ENCODE measurements at regions not wholly inside any gene's neighbourhood (a gene's known extent, or its start where the extent isn't known, plus 50 kb on each side); places are given as distances from the start of the nearest gene placed in this dataset.
"Not testable (repeated sequence)": the region's sequence is repeated elsewhere in the genome, so short reads cannot be mapped to it uniquely, and the experiment has no call there.

DNA sequence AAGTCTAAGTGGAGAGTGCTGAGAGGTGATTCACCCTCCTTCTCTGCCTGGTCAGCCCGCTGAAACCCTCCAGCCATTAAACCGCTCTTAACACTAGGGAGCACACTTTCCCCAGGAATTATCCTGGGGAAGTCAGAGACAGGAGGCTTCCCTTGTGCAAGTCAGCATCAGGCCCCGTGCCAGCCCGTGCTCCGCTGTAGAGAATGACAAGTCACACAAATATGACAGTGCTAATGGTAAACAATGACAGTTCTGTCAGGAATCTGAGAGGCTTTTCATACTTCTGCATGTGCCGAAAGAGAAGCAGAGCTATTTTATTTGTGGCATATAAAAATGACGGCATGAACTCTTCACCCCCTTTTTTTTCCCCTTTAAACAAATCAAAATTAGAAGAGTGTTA is 816.9 kb upstream of the SLC10A2 start:
- peaks cover 6% of the 10 kb centered on the region for H3K4me1 ChIP-seq (ENCODE audit: control insufficient read depth, insufficient read depth, low read length)
- H3K9me3 ChIP-seq (ENCODE audit: control insufficient read depth, low read length): no peaks in the 10 kb centered on the region
- Mint-ChIP-seq H3K4me3 (no peak overlapping the region), H3K36me3 (ENCODE audit: low read depth) (no peaks in the 10 kb centered on the region), H3K9me3 (no peaks in the 10 kb centered on the region), H3K4me1 (peaks cover 20% of the 10 kb centered on the region), H3K27me3 (ENCODE audit: insufficient read depth) (no peaks in the 10 kb centered on the region), H3K27ac (no peak overlapping the region)
- H3K27ac ChIP-seq (ENCODE audit: low read depth, low read length): no peak overlapping the region
- DNase-seq: peak; percentile 90
- peak; percentile 83 for TF ChIP-seq CTCF (conservative IDR thresholded peaks at IDR 0.05)
- no peaks in the 10 kb centered on the region for H3K36me3 ChIP-seq (ENCODE audit: control insufficient read depth, insufficient read depth, low read length)
- H3K4me3 ChIP-seq (ENCODE audit: low read length): no peak overlapping the region
- 19 to 20% methylated on average over 3 to 6 of the region's 7 CpGs for WGBS, 2 experiments (ENCODE audit: insufficient coverage in 1 of 2, insufficient read length in 1 of 2)
- no peaks in the 10 kb centered on the region for H3K27me3 ChIP-seq (ENCODE audit: control insufficient read depth, insufficient read depth, low read length, poor library complexity, severe bottlenecking)
- no peak overlapping the region for H3K9ac ChIP-seq (ENCODE audit: extremely low read depth, low read length, poor library complexity, severe bottlenecking)

DNA sequence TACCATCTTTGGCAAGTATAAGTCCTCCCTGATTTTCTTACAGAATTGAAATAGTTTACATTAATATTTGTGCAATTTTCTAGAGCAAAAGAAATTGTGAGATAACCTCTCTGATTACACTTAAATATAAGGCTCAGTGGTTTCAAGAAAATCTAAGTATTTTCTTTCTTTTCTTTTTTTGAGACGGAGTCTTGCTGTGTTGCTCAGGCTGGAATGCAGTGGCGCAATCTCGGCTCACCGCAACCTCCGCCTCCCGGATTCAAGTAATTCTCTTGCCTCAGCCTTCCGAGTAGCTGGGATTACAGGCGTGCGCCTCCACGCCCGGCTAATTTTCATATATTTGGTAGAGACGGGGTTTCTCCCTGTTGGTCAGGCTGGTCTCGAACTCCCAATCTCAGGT is 813.9 kb upstream of the SLC10A2 start:
- H3K9me3 Mint-ChIP-seq: not testable (repeated sequence)

DNA sequence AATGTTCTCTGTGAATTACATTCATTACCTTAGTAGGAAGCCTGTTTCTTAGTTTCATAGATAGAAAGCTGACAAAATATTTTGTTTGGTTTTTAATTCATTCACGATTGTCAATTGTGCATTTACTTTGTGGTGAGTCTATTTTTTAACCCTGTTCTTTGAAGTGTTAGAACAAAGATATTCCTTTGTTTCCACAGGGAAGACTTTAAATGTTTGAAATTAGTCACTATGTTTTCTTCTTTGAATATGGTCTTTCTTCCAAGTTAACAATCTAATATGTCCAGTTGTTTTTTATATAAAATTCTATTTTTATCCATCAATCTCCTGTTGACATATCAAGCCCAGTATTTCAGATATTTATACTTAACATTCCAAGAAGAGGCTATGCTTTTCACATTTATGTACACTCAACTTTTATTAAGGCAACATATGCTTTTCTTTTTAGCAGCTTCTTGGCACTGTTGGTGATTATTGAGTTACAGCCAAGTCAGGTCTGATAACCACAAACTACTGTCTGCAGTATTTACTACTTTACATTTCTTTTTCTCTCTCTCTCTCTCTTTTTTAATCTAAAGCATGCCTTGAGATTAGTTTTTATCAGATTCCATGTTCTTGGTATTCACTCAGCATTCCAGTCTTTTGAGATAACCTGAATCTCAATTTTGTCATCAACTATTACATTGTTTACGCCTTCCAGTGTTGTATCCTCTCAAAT is 812.8 kb upstream of the SLC10A2 start:
- Mint-ChIP-seq H3K36me3 (ENCODE audit: low read depth) (no peaks in the 10 kb centered on the region), H3K4me1 (peaks cover 10% of the 10 kb centered on the region), H3K4me3 (no peak overlapping the region), H3K27ac (no peak overlapping the region), H3K9me3 (no peaks in the 10 kb centered on the region), H3K27me3 (ENCODE audit: insufficient read depth) (no peaks in the 10 kb centered on the region)
- Histone ChIP-seq H3K9me3 (ENCODE audit: control insufficient read depth, low read length) (no peaks in the 10 kb centered on the region), H3K36me3 (ENCODE audit: control insufficient read depth, insufficient read depth, low read length) (no peaks in the 10 kb centered on the region), H3K4me3 (ENCODE audit: low read length) (no peak overlapping the region), H3K9ac (ENCODE audit: extremely low read depth, low read length, poor library complexity, severe bottlenecking) (no peak overlapping the region), H3K27ac (ENCODE audit: low read depth, low read length) (no peak overlapping the region), H3K27me3 (ENCODE audit: control insufficient read depth, insufficient read depth, low read length, poor library complexity, severe bottlenecking) (no peaks in the 10 kb centered on the region), H3K4me1 (ENCODE audit: control insufficient read depth, insufficient read depth, low read length) (peaks cover 6% of the 10 kb centered on the region)
- no peak for TF ChIP-seq CTCF (conservative IDR thresholded peaks at IDR 0.05)
- DNase-seq: no peak
- 91 to 94% methylated on average over 2 of the region's 2 CpGs for WGBS, 2 experiments (ENCODE audit: insufficient coverage in 1 of 2, insufficient read length in 1 of 2)

More for the DNA sequence above, 813.9 kb upstream of the SLC10A2 start:
- not testable (repeated sequence) for H3K9ac ChIP-seq (ENCODE audit: extremely low read depth, low read length, poor library complexity, severe bottlenecking); H3K36me3 ChIP-seq (ENCODE audit: control insufficient read depth, insufficient read depth, low read length); H3K27ac Mint-ChIP-seq; DNase-seq; H3K4me3 Mint-ChIP-seq; H3K4me3 ChIP-seq (ENCODE audit: low read length); H3K9me3 ChIP-seq (ENCODE audit: control insufficient read depth, low read length); H3K36me3 Mint-ChIP-seq (ENCODE audit: low read depth); H3K27me3 Mint-ChIP-seq (ENCODE audit: insufficient read depth); H3K4me1 ChIP-seq (ENCODE audit: control insufficient read depth, insufficient read depth, low read length); H3K27ac ChIP-seq (ENCODE audit: low read depth, low read length); H3K27me3 ChIP-seq (ENCODE audit: control insufficient read depth, insufficient read depth, low read length, poor library complexity, severe bottlenecking)
- 96 to 97% methylated on average over 12 to 13 of the region's 13 CpGs for whole genome bisulfite sequencing, 2 experiments (ENCODE audit: insufficient coverage in 1 of 2, insufficient read length in 1 of 2)
- H3K4me1 Mint-ChIP-seq: peaks cover 19% of the 10 kb centered on the region

- no peaks in the 10 kb centered on the region for H3K4me1 ChIP-seq (ENCODE audit: control insufficient read depth, insufficient read depth, low read length)
- no peak overlapping the region for H3K4me3 ChIP-seq (ENCODE audit: low read length)
- no peak overlapping the region for H3K27ac Mint-ChIP-seq
- no peaks in the 10 kb centered on the region for H3K36me3 Mint-ChIP-seq (ENCODE audit: low read depth)
- H3K27me3 Mint-ChIP-seq (ENCODE audit: insufficient read depth): no peaks in the 10 kb centered on the region
- H3K9me3 ChIP-seq (ENCODE audit: control insufficient read depth, low read length): no peaks in the 10 kb centered on the region
- no peaks in the 10 kb centered on the region for H3K36me3 ChIP-seq (ENCODE audit: control insufficient read depth, insufficient read depth, low read length)
- no peaks in the 10 kb centered on the region for H3K9me3 Mint-ChIP-seq
- DNase-seq: no peak
- 96 to 100% methylated on average over 1 to 6 of the region's 6 CpGs for WGBS, 2 experiments (ENCODE audit: insufficient coverage in 1 of 2, insufficient read length in 1 of 2)
- no peak overlapping the region for H3K9ac ChIP-seq (ENCODE audit: extremely low read depth, low read length, poor library complexity, severe bottlenecking)
- no peaks in the 10 kb centered on the region for H3K4me1 Mint-ChIP-seq
- no peaks in the 10 kb centered on the region for H3K27me3 ChIP-seq (ENCODE audit: control insufficient read depth, insufficient read depth, low read length, poor library complexity, severe bottlenecking)
- H3K27ac ChIP-seq (ENCODE audit: low read depth, low read length): no peak overlapping the region
- no peak overlapping the region for H3K4me3 Mint-ChIP-seq
- TF ChIP-seq CTCF (conservative IDR thresholded peaks at IDR 0.05): no peak
Observed at GRCh38 chr13:103876571-103876970, 810.4 kb upstream of the SLC10A2 start.

Data from endodermal cell (in vitro differentiated cells).